OCI-LY3 (cell line): ENCODE measurements at regions not wholly inside any gene's neighbourhood (a gene's known extent, or its start where the extent isn't known, plus 50 kb on each side); places are given as distances from the start of the nearest gene placed in this dataset.

ENCODE experiments used
- H2AFZ ChIP-seq: fragments of 200-600, 300-600 bp; shearing (Covaris generic); 2 replicates; pipeline ENCODE4 v1.6.0; 2014; ENCODE audit warnings: antibody characterized with exemption, low read depth, low read length
- H3K27ac ChIP-seq: fragments of 200-600, 300-600 bp; sonication (generic); 2 replicates; pipeline ENCODE4 v1.5.1; 2014; ENCODE audit warnings: mild to moderate bottlenecking, low read length, moderate library complexity, mixed read lengths
- H3K27me3 ChIP-seq: fragments of 200-600, 300-600 bp; sonication (generic); 2 replicates; pipeline ENCODE4 v1.6.1; 2014; ENCODE audit warnings: low read depth, low read length, mixed read lengths
- H3K36me3 ChIP-seq: fragments of 200-600, 300-600 bp; sonication (generic); replicated peaks from 2 replicates; pipeline ENCODE3; 2014; ENCODE audit warnings: low read depth, low read length, mixed read lengths
- H3K4me1 ChIP-seq: fragments of 300-600, 200-600 bp; sonication (generic); 2 replicates; pipeline ENCODE4 v1.6.1; 2014; ENCODE audit warnings: low read length, mixed read lengths
- H3K4me2 ChIP-seq: fragments of 200-600, 300-600 bp; sonication (generic); 2 replicates; pipeline ENCODE4 v1.6.1; 2014; ENCODE audit warnings: low read length, mixed read lengths
- H3K4me3 ChIP-seq: fragments of 300-600, 200-600 bp; sonication (generic); 2 replicates; pipeline ENCODE4 v1.5.1; 2014; ENCODE audit warnings: antibody characterized with exemption, mild to moderate bottlenecking, low read length, moderate library complexity
- H3K79me2 ChIP-seq: fragments of 300-600, 200-600 bp; shearing (Covaris generic); 2 replicates; pipeline ENCODE4 v1.6.1; 2014; ENCODE audit warnings: mild to moderate bottlenecking, low read length, mixed read lengths
- H3K9ac ChIP-seq: fragments of 300-600, 200-600 bp; shearing (Covaris generic); 2 replicates; pipeline ENCODE4 v1.6.0; 2014; ENCODE audit warnings: mild to moderate bottlenecking, low read length, moderate library complexity
- H3K9me3 ChIP-seq: fragments of 200-600, 300-600 bp; shearing (Covaris generic); 2 replicates; pipeline ENCODE4 v1.6.1; 2014; ENCODE audit warnings: low read length, mixed read lengths; ENCODE audit not compliant: insufficient read depth
- H4K20me1 ChIP-seq: fragments of 200-600, 300-600 bp; sonication (generic); 2 replicates; pipeline ENCODE4 v1.6.1; 2016; ENCODE audit warnings: low read length, mixed read lengths; ENCODE audit not compliant: insufficient read depth
- EZH2phosphoT487 ChIP-seq: fragments of 200-600 bp; shearing (Covaris generic); IDR thresholded peaks from 2 replicates; pipeline ENCODE4 v1.6.1; 2018; ENCODE audit warnings: antibody characterized with exemption, mixed run types, low read depth
- TF ChIP-seq, protein P1 (sequence below): fragments of 200-600, 300-600 bp; sonication (generic); IDR thresholded peaks from 2 replicates; pipeline ENCODE4 v1.5.1; 2014; ENCODE audit warnings: antibody characterized with exemption, low read length, low read depth

DNA sequence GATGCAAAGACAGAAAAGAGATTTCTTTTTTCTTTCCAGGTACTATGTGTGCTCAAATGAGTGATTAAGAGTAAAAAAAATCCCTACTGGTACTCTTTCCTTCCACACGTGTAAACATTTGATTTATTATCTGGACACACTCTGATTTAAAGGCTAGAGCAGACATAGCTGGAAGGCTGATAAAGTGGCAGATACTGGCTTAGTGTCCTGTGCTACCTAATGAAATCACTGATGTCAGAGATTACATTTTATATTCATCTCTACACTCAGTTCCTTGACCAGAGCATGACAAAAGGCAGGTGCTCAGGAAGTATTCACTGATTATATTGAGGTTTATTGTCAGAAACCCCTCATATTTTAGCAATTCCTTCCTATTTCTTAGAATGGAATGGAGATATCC, 136.6 kb upstream of the SLC38A2 start:
- Histone ChIP-seq H3K36me3 (peaks cover 21% of the 10 kb centered on the region), H3K27me3 (no peaks in the 10 kb centered on the region), H3K9ac (no peak overlapping the region), H3K79me2 (no peaks in the 10 kb centered on the region), H3K4me3 (no peak overlapping the region), H2AFZ (no peak overlapping the region), H3K4me1 (no peaks in the 10 kb centered on the region), H4K20me1 (no peaks in the 10 kb centered on the region), H3K9me3 (peaks cover 15% of the 10 kb centered on the region), H3K27ac (no peak overlapping the region), H3K4me2 (no peak overlapping the region)
- no peak for TF ChIP-seq EZH2phosphoT487
- TF ChIP-seq, protein P1, sequence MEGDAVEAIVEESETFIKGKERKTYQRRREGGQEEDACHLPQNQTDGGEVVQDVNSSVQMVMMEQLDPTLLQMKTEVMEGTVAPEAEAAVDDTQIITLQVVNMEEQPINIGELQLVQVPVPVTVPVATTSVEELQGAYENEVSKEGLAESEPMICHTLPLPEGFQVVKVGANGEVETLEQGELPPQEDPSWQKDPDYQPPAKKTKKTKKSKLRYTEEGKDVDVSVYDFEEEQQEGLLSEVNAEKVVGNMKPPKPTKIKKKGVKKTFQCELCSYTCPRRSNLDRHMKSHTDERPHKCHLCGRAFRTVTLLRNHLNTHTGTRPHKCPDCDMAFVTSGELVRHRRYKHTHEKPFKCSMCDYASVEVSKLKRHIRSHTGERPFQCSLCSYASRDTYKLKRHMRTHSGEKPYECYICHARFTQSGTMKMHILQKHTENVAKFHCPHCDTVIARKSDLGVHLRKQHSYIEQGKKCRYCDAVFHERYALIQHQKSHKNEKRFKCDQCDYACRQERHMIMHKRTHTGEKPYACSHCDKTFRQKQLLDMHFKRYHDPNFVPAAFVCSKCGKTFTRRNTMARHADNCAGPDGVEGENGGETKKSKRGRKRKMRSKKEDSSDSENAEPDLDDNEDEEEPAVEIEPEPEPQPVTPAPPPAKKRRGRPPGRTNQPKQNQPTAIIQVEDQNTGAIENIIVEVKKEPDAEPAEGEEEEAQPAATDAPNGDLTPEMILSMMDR = no peak

DNA sequence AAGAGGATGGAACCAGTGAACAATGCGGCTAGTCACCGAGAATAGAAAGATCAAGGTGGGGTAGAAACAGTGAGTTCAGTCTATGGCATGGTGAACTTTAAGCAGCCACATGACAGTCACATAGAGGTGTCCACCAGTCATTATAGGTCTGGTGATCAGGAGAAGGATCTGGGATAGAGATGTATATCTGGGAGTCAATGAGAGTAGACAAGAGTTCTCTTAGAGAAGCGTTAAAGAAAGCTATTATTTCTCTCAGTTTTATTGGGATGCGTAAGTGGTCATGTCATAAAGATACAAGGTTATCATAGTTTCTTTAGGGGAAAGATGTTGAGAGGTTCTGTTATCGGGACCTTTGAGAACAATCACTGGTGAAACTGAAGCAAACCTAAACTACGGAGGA, 136.1 kb upstream of the SLC38A2 start:
- H3K9me3 ChIP-seq = peaks cover 17% of the 10 kb centered on the region
- H4K20me1 ChIP-seq = no peaks in the 10 kb centered on the region
- no peak overlapping the region for H3K27ac ChIP-seq
- no peak overlapping the region for H3K9ac ChIP-seq
- no peak overlapping the region for H2AFZ ChIP-seq
- H3K4me2 ChIP-seq = no peak overlapping the region
- H3K36me3 ChIP-seq = peaks cover 21% of the 10 kb centered on the region
- no peak for TF ChIP-seq EZH2phosphoT487
- TF ChIP-seq, protein P1 = no peak
- no peaks in the 10 kb centered on the region for H3K27me3 ChIP-seq
- no peak overlapping the region for H3K4me3 ChIP-seq
- no peaks in the 10 kb centered on the region for H3K4me1 ChIP-seq
- H3K79me2 ChIP-seq = no peaks in the 10 kb centered on the region

DNA sequence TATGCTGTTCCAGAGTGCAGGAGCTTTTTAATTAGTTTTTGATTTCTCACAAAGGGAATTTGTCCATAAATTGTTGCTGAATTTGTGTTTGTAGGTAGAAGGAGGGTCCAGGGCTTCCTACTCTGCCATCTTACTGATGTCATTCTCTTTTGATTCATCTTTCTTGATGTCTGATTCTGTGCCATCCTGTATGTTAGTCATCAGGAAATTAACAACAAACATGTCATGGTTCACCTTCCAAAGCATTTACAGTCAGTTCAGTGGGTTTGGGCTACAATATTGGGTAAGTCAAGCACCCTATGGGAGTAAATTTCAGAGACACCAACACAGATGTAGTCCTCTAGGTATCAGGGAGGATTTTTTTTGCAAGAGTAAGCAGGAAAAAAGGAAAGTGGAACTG, 135.2 kb upstream of the SLC38A2 start:
- Histone ChIP-seq H3K9me3 (peaks cover 19% of the 10 kb centered on the region), H3K27ac (no peak overlapping the region), H3K27me3 (no peaks in the 10 kb centered on the region), H2AFZ (no peak overlapping the region), H3K4me1 (no peaks in the 10 kb centered on the region), H3K4me3 (no peak overlapping the region), H3K36me3 (peaks cover 21% of the 10 kb centered on the region), H3K9ac (no peak overlapping the region), H3K79me2 (no peaks in the 10 kb centered on the region), H3K4me2 (no peak overlapping the region), H4K20me1 (no peaks in the 10 kb centered on the region)
- no peak for TF ChIP-seq EZH2phosphoT487
- TF ChIP-seq, protein P1 = no peak

DNA sequence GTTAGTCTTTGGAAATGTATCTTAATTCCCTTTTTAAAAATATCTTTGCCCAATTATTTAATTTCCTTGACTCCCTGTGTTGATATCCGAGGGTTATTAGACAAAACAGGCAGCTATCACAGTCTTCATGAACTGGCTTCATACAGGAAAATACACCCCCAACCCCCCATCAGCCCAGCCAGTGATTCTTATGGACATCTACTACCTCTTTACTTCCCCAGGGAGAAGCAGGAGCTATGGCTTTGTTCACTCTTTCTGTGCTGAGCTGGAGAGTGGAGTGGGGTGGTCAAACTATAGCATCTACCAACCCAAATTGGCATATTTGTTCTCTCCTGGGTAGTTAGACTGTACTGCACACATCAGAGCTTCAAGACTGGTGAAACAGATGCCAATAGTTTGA, 134.4 kb upstream of the SLC38A2 start:
- H3K27me3 ChIP-seq = no peaks in the 10 kb centered on the region
- TF ChIP-seq, protein P1 = no peak
- no peak for TF ChIP-seq EZH2phosphoT487
- no peaks in the 10 kb centered on the region for H3K4me1 ChIP-seq
- H2AFZ ChIP-seq = no peak overlapping the region
- no peak overlapping the region for H3K4me3 ChIP-seq
- no peak overlapping the region for H3K9ac ChIP-seq
- H3K9me3 ChIP-seq = peaks cover 19% of the 10 kb centered on the region
- no peak overlapping the region for H3K4me2 ChIP-seq
- H4K20me1 ChIP-seq = no peaks in the 10 kb centered on the region
- no peak overlapping the region for H3K27ac ChIP-seq
- H3K36me3 ChIP-seq = peaks cover 21% of the 10 kb centered on the region
- no peaks in the 10 kb centered on the region for H3K79me2 ChIP-seq
